ENCODE measurements at regions not wholly inside any gene's neighbourhood (a gene's known extent, or its start where the extent isn't known, plus 50 kb on each side); places are given as distances from the start of the nearest gene placed in this dataset.

DNA sequence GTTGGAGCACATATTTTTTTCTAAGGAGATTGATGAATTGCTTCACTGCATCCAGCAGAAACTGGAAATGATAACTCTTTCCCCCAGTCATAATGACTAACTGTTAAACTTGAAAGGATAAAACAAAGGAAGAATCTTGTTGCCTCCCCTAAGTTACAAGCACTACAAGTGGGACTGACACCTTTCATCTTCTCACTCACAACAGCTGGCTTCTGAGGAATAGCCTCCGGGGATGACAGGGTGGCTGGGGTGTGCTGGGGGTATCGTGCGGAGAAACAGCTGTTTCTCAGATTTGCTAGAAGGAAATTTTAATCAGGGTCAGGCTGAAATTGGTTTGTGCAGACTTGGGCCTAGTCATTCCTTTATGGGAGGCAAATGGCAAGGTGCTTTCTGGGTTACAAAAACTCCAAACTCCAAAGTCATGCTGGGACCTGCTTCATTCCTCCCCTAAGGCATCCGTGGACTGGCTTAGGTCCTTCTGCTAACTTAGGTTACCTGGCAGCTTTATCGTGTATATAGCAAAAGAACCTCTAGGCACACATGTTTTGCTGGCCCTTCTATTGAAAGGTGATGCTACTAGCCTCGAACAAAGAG lies 557.2 kb downstream of the TOX3 start:
- TF ChIP-seq EZH2phosphoT487 (IDR thresholded peaks at IDR 0.05; ENCODE audit: unreplicated experiment) (no peak), EZH2 (IDR thresholded peaks at IDR 0.05; ENCODE audit: low read depth, unreplicated experiment) (no peak), POLR2AphosphoS5 (IDR thresholded peaks at IDR 0.05; ENCODE audit: low read depth) (no peak), CREB1 (CRISPR knock-in tag; IDR thresholded peaks at IDR 0.05; ENCODE audit: low read depth) (no peak)
- TF ChIP-seq, protein P1, sequence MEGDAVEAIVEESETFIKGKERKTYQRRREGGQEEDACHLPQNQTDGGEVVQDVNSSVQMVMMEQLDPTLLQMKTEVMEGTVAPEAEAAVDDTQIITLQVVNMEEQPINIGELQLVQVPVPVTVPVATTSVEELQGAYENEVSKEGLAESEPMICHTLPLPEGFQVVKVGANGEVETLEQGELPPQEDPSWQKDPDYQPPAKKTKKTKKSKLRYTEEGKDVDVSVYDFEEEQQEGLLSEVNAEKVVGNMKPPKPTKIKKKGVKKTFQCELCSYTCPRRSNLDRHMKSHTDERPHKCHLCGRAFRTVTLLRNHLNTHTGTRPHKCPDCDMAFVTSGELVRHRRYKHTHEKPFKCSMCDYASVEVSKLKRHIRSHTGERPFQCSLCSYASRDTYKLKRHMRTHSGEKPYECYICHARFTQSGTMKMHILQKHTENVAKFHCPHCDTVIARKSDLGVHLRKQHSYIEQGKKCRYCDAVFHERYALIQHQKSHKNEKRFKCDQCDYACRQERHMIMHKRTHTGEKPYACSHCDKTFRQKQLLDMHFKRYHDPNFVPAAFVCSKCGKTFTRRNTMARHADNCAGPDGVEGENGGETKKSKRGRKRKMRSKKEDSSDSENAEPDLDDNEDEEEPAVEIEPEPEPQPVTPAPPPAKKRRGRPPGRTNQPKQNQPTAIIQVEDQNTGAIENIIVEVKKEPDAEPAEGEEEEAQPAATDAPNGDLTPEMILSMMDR (conservative IDR thresholded peaks at IDR 0.05; ENCODE audit: low read depth in 2 of 2): no peak
